COR-L47 (cell line): ENCODE measurements at regions not wholly inside any gene's neighbourhood (a gene's known extent, or its start where the extent isn't known, plus 50 kb on each side); places are given as distances from the start of the nearest gene placed in this dataset.
"Not testable (repeated sequence)": the region's sequence is repeated elsewhere in the genome, so short reads cannot be mapped to it uniquely, and the experiment has no call there.

Source experiments
- DNase-seq: peaks from one replicate; lab custom pipeline; 2025; lab: John Stamatoyannopoulos, UW

DNA sequence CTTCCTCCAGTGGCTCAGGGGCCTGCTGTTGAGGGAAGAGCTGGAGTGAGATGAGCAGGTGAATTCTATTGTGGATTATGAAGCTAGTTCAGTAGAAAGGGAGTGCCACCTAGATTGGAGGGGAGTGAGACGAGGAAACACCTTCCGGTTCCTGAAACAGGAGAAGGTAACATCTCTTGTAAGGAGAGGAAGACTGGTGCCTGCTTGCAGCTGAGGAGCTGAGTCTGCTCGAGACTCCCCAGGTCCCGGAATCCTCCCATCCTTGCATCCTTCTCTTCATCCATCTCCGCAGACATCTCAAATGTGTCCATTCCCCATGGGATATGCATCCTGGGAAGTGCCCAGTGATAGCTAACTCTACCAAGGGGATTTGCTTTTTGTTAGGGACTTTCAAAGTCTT lies 242.9 kb upstream of the ZFP64 start:
- DNase-seq: no peak

DNA sequence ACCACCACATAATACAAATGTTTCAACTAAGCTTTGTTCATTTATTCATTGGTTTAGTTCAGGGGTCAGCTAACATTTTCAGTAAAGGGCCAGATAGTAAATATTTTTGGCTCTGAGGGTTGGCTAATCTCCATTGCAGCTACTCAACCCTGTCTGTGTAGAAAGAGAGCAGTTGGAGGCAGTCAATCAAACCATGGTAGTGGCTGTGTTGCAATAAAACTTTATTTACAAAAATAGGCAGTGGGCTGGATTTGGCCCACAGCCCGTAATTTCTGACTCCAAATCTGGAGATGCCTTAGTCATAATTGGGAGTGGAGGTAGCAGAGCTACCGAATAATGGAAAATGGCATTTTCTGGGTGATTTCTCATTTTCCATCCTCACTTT lies 242.5 kb upstream of the ZFP64 start:
- DNase-seq: no peak

DNA sequence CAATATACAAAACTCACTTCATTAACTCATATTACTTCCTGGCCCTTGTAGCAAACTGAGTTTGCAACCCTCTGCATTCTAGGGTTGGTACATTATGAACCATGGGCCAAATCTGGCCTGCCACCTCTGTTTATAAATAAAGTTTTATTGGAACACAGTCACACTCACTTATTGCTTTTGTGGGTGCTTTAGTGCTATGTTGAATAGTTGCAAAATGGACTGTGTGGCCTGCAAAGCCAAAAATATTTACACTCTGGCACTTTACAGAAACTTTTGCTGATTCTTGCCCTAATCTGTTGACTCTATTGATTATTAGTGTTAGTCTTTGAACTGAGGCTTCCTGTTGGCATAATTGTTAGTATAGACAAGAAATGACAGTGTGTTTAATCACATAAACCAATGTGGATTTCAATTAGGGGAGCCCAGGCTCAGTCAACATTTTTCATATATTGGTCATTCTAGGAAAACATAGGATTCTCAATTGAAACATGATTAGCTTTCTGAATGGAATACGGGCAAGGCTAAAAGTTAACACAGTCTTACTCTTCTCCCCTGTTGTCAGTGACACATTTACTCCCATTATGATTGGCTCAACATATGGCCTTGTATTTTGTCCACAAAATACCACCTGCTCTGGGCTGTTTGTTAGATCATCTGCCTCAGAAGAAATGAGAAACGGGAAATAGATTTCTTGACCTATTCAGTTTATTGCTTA lies 241.9 kb upstream of the ZFP64 start:
- no peak for DNase-seq

DNA sequence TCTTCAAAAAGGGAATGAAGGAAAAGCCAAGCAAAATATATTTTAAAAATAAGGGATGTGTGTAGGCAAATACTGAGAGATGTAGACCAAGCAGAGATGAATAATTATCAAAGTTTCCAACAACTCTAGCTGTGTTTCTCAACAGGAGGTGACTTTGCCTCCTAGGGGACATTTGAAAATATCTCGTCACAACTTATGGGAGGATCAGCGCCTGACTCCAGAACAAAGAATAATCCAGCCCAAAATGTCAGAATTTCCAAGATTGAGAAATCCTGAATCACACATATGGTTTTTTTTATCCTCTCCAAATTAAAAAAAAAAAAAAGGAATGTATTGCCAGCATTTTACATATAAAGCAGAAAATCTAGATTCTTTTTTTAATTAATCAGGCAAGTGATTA lies 241.2 kb upstream of the ZFP64 start:
- DNase-seq: no peak

DNA sequence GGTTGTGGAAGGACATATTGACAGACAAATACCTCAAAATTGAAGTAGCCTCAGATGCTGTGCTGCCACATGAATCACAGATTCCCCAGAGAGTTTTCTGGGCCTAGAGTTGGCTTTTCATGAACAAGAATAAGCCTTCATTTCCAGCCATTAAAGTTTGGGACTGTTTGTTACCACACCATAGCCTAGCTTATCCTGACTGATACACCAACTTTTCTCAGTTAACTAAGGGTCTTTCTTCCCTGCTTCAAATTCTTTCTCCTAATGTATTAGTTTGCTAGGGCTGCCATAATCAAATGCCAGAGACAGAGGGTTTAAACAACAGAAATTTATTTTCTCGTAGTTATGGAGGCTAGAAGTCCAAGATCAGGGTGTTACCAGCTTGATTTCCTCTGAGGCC lies 237.4 kb upstream of the ZFP64 start:
- DNase-seq: no peak

DNA sequence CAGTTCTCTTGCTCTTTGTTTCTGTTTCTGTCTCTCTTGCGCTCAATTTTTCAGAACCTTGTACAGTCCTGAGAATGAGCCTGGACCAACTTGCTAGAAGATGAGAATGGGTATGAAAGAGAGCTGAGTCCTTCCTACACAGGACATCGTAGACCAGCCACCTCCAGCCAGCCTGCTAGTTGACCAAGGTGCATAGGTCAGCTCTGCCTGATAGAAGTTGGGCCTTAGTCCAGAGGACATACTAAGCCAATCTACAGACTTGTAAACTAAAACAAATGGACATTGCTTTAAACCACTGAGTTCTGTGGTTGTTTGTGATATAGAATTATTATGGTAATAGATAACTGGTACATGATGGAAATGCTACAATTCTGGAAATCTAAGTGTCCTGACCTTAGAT lies 236.4 kb upstream of the ZFP64 start:
- no peak for DNase-seq

DNA sequence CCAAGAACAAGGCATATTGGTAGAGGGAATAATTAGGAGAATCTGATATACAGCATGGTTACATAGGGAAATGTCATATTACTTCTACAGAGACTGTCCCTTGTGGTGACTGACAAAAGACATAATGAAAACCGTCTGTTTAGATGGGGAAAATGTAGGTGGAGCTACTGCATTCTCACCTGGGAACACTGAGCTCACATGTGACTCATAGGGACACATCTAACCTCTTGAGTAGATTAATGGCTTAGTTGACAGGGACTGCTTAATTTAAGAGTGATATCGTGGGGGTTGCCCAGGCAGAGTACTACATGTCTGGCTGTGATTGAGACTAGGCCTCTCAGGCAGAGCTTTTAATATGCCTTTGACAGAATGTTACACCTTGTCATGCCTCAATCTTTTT lies 235.3 kb upstream of the ZFP64 start:
- no peak for DNase-seq

DNA sequence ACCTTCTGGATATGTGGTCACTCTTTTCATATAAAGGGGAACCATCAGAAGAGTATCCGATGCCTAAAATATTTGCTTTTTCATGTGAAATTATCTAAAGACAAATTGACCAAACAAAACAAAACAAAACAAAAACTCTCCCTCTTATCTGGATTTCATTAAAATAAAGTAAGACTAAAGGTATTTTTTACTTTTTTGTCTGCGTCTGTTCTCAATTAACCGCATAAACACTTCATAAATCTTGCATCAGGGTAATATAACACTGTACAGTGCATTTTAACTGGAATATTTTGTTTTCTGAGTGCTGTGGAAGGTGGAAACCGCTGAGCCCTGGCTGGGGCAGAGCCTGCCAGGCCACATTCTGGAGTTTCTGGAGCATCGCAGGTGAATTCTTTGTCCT lies 234.1 kb upstream of the ZFP64 start:
- no peak for DNase-seq

DNA sequence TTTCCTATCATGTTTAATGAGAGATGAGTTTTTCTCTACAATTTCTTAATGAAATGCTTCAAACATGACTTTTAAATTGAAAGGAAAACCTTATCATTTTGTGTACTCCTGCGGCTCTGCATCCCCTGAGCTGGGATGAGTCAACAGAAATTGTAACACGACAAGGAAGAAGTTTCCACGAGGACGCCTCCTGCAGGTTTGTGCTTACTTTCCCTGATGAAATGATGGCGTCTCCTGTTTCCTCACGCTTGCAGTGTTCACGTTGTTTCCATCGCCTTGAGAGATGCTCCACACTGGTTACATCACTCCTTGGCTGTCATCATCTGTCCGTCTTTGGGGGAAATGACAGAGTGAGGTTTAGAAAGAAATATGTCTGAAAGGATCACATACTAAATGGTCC lies 233.7 kb upstream of the ZFP64 start:
- no peak for DNase-seq

DNA sequence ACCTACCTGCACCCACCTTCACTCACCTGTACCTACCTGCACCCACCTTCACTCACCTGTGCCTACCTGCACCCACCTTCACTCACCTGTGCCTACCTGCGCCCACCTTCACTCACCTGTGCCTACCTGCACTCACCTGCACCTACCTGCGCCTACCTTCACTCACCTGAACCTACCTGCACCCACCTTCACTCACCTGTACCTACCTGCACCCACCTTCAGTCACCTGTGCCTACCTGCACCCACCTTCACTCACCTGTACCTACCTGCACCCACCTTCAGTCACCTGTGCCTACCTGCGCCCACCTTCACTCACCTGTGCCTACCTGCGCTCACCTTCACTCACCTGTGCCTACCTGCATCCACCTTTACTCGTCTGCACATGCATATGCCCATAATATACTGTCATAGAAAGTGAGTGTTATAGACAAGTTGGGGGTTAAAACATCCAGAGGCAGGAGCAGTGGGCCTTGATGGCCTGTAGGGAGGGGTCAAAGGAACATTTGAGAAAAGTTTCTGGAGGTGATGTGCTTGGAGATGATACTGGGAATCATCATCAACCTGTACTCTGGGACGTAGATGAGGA lies 232.9 kb upstream of the ZFP64 start:
- DNase-seq: not testable (repeated sequence)

DNA sequence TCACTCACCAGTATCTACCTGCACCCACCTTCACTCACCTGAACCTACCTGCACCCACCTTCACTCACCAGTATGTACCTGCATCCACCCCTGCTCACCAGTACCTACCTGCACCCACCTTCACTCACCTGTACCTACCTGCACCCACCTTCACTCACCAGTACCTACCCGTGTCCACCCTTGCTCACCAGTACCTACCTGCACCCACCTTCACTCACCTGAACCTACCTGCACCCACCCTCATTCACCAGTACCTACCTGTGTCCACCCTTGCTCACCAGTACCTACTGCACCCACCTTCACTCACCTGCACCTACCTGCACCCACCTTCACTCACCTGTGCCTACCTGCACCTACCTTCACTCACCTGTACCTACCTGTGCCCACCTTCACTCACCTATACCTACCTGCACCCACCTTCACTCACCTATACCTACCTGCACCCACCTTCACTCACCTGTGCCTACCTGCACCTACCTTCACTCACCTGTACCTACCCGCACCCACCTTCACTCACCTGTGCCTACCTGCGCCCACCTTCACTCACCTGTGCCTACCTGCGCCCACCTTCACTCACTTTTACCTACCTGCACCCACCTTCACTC lies 232.1 kb upstream of the ZFP64 start:
- DNase-seq: not testable (repeated sequence)

DNA sequence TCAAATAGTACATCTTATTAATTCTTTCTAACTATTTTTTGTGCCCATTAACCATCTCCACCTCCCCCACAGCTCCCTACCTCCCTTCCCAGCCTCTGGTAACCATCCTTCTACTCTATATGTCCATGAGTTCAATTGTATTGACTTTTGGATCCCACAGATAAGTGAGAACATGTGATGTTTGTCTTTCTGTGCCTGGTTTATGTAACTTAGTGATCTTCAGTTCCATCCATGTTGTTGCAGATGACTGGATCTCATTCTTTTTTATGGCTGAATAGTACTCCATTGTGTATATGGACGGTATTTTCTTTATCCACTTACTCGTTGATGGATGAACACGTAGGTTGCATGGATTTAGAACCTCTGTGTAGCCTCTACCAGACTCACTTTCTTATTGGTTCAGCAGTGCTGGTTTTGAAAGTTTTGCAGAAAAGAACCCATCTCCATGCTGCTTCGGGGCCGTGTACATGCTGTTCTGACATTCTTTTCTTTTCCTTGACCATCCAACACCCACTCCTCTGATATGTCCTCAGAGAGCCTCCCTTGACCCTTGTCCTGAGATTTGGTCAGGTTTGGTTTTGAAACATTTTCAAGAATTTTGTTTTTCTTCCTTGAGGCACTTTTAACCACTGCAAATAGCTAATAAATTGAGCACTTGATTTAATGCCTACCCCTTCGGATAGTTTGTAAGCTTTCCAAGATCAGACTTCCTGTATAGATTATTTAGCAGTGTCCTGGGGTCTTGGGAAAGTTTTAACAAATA lies 231.2 kb upstream of the ZFP64 start:
- DNase-seq: no peak

DNA sequence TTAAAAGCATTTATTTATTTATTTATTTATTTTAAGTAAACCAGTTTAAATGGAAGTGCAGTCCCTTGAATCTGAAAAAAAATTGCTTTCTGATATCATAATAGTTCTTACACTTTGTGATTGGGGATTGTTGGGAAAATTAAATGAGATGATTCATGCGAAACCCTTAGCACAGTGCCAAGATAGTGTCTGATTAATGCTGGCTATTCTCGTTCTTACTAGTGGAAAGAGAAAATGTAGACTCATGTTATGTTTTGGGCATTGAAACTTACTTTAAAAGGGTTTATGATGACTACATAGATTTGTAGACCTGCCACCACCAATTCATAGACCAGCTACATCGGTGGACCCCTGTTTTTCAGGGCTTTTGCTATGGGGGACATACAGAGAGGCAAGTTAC lies 229.2 kb upstream of the ZFP64 start:
- DNase-seq: no peak

DNA sequence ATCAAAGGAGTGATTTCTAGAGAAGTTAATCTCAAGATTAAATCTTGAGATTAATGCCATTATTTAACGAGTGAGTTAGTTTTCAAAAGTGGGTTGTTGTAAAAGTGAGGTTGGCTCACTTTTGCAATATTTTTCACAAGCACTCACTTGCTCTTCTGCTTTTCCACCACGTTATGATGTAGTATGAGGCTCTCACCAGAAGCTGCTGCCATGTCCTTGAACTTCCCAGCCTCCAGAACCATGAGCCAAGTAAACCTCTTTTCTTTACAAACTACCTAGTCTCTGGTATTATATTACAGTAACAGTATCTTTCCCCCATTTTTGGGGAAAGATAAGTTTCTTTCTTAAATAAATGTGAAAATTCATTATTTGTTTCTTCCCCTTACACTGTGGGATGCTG lies 227.6 kb upstream of the ZFP64 start:
- no peak for DNase-seq

DNA sequence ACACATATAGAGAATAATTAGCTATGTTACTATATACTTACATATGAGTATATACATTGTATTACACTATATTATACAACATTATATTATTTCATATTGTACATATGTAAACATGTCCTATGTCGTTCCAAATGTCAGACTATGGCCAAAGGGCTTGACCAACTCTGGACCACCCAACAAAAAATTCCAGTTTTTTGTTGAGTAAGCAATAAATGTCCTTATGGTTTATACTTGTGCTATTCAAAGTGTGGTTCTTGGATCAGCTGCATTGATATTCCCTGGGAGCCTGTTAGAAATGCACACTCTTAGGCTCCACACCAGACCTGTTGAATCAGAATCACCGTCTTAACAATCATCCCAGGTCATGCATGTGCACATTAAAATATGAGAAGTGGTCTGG lies 225.4 kb upstream of the ZFP64 start:
- no peak for DNase-seq

DNA sequence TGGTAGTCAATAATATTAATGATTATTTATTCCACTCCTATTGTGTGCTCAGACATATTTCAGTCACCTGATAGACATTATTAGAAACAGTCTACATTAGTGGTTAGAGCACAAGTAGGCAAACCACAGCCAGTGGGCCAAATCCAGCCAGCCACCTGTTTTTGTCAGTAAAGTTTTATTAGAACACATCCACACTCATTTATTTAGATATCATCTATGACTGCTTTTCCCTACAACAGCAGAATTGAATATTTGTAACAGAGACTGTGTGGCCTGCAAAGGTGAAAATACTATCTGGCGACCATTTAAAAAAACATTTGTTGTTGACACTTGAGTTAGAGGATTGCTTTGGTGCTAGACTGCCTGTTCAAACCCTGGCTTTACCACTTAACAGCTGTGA lies 220.0 kb upstream of the ZFP64 start:
- DNase-seq: no peak

DNA sequence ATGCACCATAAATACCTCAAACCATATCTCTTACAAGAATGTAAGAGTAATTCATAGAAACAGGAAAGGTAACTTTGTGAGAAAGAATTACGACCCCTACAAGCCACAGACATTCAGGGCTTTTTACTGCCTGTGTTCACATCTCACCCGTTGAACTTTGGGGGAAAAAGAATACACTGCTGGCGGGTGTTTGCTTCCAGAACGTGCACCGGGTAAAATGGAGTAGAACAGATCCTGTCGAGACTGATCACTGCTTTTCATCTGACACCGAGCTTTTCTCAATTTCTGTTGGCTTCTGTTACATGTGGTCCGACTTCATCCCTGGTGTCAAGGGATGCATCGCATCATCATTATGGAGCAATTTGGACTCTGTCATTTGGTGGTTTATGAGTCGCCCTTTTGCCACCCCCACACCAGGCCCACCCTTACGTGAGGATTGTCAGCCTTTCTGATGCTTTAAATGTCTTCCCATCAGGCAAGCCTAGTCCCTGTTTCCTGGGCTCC lies 219.2 kb upstream of the ZFP64 start:
- DNase-seq: no peak

DNA sequence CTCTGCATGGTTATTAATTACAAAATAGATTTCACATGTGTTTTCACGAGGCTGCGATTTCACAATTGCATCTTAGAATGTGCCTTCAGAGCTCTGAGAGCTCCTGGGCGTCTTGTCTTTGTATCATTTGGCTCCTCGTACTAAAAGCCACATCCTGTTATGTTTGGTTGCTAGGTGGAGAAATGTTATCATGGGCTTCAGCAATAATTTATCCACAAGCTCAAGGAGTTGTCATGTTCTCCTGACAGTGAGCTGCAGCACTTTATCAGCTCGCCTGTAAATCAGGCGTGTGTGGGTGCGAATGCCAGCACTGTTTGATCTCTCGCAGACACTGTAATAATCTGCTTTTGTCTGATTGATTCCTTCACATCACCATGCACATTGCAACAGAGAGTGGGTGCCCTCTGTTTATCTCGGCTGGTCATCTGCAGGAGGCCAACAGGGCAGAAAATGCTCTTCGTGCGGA lies 218.6 kb upstream of the ZFP64 start:
- no peak for DNase-seq

DNA sequence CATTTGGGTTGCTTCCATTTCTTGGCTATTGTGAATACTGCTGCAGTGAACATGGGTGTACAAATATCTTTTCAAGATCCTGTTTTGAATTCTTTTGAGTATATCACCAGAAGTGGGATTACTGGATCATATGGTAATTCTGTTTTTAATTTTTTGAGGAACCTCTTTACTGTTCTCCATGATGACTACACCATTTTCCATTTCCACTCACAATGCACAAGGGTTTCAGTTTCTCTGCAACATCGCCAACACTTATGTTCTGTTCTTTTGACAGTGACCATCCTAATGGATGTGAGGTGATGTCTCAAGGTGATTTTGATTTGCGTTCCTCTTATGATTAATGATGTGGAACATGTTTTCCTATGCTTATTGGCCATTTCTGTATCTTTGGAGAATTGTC lies 214.4 kb upstream of the ZFP64 start:
- no peak for DNase-seq

DNA sequence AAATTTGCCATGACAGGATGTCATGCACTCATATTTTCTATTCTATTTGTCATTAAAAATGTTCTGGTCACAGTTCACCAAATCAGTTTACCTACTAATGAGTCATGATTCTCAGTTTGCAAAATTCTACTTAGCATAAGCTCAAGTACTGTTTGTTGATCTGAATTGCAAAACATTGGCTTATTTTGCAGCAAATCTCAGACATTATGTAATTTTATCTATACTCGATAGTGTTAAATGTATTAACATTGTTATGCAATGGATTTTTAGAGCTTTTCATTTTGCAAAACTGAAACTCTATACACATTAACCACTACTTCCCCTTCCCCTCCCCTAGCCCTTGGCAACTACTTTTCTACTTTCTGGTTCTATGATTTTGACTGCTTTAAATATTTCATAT lies 213.8 kb upstream of the ZFP64 start:
- no peak for DNase-seq

DNA sequence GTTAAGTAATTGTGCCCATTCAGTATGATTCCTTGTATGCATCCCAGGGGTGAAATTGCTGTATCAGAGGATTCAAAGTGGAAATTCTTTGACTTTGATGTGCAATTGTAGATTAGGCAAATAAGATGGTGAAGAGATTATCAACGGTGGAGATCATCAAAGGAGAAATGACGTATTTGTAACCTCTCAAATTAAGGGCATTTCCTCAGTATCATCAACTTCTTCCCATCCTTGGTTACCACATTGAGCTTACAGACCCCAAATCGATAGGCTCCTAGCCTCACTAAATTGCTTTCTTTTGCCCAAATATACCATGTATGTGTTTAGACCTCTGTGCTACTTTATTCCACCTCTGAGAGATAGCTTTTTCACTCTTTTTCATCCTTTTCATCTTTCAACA lies 213.1 kb upstream of the ZFP64 start:
- no peak for DNase-seq

DNA sequence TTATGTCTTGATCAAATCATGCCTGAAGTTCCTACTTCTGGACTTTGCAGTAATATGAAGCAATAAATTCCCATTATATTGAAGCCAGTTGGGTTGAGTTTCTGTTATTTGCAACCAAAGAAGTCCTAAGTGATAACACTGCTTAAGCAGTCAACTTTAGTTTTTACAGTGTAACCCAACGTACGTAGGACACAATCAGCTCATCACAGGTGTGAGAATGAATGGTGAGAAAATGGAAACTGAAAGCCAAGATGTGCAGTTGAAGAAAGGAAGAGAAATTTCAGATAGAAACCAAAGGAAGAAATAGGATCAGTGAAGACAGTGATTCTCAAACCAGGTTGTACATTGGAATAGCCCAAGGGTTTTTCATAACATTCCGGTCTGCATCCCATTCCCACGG lies 211.4 kb upstream of the ZFP64 start:
- no peak for DNase-seq

DNA sequence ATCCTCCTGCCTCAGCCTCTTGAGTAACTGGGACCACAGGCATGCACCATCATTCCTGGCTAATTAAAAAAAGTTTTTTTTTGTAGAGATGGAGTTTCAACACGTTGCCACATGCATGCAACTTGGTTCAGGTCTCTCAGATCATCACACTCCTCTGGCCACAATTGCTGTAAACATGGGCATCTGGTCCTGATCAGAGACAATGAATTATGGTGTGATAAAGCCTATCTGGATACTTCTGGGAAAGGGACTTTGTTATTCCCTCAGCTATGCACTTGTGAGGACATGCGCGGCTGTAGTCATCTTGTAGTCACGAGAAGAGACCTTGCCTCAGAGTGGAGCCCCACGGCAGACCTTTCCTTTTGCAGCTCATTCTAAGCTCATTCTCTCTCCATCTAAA lies 210.9 kb upstream of the ZFP64 start:
- DNase-seq: no peak
